Fibroblast of pulmonary artery (primary cell): ENCODE measurements at regions not wholly inside any gene's neighbourhood (a gene's known extent, or its start where the extent isn't known, plus 50 kb on each side); places are given as distances from the start of the nearest gene placed in this dataset.

Experiments used
- DNase-seq: peaks from one replicate; pipeline ENCODE4 v3.0.0-alpha.2; 2010; ENCODE audit warnings: low read depth
- H3K4me3 ChIP-seq: replicated peaks from 2 replicates; pipeline ENCODE4 v1.5.1; 2011; ENCODE audit warnings: low read depth, mild to moderate bottlenecking, control low read depth, low read length, moderate library complexity
- CTCF ChIP-seq: IDR thresholded peaks from 2 replicates; pipeline ENCODE4 v1.5.1; 2011; ENCODE audit warnings: mild to moderate bottlenecking, control low read depth, low read length, inconsistent platforms; ENCODE audit errors: missing control alignments

GRCh38 chr7:121562259-121562658 is 166.2 kb upstream of the FAM3C start:
- H3K4me3 ChIP-seq, result no peak overlapping the region
- TF ChIP-seq CTCF, result no peak
- DNase-seq, result peak; percentile 45

DNA sequence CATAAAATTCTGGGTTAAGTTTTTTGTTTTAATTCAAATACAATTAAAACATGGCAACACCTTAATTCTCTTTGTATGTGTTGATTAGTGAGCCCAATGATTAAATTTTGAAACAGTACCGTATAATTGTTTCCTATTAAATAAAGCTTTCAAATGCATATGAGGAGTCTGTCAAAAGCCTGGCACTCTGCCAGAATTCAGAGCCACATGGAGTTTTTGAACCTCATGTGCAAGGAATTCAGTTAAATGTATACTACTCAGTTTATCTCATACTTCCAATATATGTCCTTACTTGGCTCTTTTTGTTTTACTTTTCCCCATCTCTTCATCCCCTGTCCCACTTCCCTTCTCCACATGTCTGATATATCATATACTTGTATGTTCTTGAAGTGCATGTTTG is 165.6 kb upstream of the FAM3C start:
- TF ChIP-seq CTCF, result no peak
- H3K4me3 ChIP-seq, result no peak overlapping the region
- DNase-seq, result peak; percentile 30

GRCh38 chr7:121560267-121560990 is 164.3 kb upstream of the FAM3C start:
- TF ChIP-seq CTCF, result no peak
- no peak for DNase-seq
- no peak overlapping the region for H3K4me3 ChIP-seq

DNA sequence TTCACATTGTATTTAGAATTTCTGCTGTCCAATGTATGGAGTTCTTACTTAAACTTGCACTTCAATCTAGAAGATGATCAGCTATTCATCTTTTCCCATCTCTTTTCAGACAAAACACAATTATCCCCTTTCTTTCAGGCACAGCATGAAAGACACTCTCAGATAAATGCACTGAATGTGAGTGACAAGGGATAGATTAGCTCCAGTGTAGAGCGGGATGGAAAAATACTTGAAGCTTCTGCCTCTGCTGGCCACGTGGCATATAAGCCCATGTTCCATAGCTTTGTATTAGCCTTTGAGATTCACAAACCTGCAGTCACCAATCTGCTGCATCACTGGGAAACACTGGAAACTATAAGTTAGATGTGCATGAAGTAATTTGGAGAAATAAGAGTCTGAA is 162.2 kb upstream of the FAM3C start:
- DNase-seq, result no peak
- TF ChIP-seq CTCF, result no peak
- no peak overlapping the region for H3K4me3 ChIP-seq

DNA sequence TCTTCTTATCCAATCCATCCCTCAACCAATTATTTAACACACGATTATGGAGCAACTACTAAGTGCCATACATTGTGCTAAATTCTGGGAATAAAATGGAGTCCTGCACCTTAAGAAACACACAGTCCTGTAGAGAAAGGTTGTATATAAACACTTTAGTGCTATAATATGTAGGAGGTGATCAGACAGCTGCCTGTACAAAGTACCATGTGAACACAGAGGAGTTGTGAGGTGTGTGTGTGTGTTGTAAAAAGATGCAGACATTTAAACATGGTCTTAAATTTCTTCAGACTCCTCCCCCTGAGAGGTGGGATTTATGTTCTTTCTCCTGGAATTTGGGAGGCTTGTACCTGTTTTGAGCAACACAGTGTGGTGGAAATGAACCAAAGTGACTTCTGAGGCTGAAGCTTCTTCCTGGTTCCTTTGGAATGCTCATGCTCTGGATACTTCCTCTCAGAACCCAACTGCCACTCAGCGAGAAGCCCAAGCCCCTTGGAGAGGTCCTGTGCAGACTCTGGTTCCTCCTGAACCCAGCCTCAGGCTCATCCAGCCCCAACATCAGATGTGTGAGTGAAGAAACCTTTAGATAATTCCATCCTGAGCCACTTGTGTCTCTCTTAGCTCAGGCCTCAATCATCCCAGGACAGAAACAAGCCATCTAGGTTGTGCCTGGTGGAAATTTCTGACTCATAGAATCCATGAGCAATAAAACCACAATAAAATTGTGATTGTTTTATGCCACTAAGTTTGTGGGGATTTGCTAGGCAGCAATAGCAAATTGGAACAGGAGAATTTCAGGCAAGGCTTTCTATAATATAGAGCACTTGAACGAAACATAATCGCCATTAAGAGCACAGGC is 161.2 kb upstream of the FAM3C start:
- DNase-seq, result no peak
- no peak overlapping the region for H3K4me3 ChIP-seq
- TF ChIP-seq CTCF, result no peak

GRCh38 chr7:121555558-121555957 is 159.4 kb upstream of the FAM3C start:
- no peak overlapping the region for H3K4me3 ChIP-seq
- DNase-seq, result no peak
- no peak for TF ChIP-seq CTCF
